ENCODE measurements at regions not wholly inside any gene's neighbourhood (a gene's known extent, or its start where the extent isn't known, plus 50 kb on each side); places are given as distances from the start of the nearest gene placed in this dataset.
A peak's percentile ranks its signal among the peaks of the same experiment; 100 is the strongest.

DNA sequence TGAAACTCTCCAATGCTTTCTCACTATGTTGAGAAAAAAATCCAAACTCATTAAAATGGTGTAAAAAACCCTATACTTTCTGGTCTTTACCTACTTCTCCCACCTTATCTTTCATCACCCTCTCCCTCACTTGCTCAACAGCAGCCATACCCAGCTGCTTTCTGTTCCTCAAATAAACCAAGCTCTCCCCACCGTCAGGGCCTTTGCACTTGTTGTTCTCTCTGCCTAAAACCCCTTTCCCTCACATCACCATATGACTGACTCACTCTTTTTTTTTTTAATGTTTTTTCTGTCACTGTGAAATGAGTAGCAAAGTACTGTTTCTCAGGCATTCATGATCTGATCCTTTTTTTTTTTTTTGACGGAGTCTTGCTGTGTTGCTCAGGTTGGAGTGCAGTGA is 122.3 kb upstream of the TMEM164 start (continued):
- TF ChIP-seq, protein P1, sequence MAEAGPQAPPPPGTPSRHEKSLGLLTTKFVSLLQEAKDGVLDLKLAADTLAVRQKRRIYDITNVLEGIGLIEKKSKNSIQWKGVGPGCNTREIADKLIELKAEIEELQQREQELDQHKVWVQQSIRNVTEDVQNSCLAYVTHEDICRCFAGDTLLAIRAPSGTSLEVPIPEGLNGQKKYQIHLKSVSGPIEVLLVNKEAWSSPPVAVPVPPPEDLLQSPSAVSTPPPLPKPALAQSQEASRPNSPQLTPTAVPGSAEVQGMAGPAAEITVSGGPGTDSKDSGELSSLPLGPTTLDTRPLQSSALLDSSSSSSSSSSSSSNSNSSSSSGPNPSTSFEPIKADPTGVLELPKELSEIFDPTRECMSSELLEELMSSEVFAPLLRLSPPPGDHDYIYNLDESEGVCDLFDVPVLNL (IDR thresholded peaks at IDR 0.05; ENCODE audit: low read depth, low read length), result no peak
- TF ChIP-seq NR2C1 (IDR thresholded peaks at IDR 0.05), result no peak
- no peak for TF ChIP-seq IRF4 (IDR thresholded peaks at IDR 0.05; ENCODE audit: low read depth, low read length)
- TF ChIP-seq, protein P2, sequence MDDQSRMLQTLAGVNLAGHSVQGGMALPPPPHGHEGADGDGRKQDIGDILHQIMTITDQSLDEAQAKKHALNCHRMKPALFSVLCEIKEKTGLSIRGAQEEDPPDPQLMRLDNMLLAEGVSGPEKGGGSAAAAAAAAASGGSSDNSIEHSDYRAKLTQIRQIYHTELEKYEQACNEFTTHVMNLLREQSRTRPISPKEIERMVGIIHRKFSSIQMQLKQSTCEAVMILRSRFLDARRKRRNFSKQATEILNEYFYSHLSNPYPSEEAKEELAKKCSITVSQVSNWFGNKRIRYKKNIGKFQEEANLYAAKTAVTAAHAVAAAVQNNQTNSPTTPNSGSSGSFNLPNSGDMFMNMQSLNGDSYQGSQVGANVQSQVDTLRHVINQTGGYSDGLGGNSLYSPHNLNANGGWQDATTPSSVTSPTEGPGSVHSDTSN (IDR thresholded peaks at IDR 0.05; ENCODE audit: insufficient replicate concordance, low read depth, low read length), result no peak
- no peak for TF ChIP-seq NR2C2 (IDR thresholded peaks at IDR 0.05; ENCODE audit: borderline replicate concordance, control insufficient read depth, insufficient read length, low read depth)
- TF ChIP-seq TCF3 (IDR thresholded peaks at IDR 0.05; ENCODE audit: borderline replicate concordance, insufficient read depth, low read depth, low read length), result no peak
- no peak for TF ChIP-seq SMAD1 (IDR thresholded peaks at IDR 0.05; ENCODE audit: low read depth, partially characterized antibody)
- TF ChIP-seq, protein P3, sequence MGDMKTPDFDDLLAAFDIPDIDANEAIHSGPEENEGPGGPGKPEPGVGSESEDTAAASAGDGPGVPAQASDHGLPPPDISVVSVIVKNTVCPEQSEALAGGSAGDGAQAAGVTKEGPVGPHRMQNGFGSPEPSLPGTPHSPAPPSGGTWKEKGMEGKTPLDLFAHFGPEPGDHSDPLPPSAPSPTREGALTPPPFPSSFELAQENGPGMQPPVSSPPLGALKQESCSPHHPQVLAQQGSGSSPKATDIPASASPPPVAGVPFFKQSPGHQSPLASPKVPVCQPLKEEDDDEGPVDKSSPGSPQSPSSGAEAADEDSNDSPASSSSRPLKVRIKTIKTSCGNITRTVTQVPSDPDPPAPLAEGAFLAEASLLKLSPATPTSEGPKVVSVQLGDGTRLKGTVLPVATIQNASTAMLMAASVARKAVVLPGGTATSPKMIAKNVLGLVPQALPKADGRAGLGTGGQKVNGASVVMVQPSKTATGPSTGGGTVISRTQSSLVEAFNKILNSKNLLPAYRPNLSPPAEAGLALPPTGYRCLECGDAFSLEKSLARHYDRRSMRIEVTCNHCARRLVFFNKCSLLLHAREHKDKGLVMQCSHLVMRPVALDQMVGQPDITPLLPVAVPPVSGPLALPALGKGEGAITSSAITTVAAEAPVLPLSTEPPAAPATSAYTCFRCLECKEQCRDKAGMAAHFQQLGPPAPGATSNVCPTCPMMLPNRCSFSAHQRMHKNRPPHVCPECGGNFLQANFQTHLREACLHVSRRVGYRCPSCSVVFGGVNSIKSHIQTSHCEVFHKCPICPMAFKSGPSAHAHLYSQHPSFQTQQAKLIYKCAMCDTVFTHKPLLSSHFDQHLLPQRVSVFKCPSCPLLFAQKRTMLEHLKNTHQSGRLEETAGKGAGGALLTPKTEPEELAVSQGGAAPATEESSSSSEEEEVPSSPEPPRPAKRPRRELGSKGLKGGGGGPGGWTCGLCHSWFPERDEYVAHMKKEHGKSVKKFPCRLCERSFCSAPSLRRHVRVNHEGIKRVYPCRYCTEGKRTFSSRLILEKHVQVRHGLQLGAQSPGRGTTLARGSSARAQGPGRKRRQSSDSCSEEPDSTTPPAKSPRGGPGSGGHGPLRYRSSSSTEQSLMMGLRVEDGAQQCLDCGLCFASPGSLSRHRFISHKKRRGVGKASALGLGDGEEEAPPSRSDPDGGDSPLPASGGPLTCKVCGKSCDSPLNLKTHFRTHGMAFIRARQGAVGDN (IDR thresholded peaks at IDR 0.05), result no peak
- TF ChIP-seq RUNX3 (IDR thresholded peaks at IDR 0.05; ENCODE audit: low read length), result peak; percentile 34; the same call in 1 of the 2 replicates
- TF ChIP-seq SPI1 (IDR thresholded peaks at IDR 0.05; ENCODE audit: borderline replicate concordance, insufficient read depth, low read depth, low read length), result peak; percentile 72; the same call in 1 of the 2 replicates
- no peak for TF ChIP-seq SUPT20H (IDR thresholded peaks at IDR 0.05; ENCODE audit: borderline replicate concordance, control insufficient read depth, low read depth, low read length)
- TF ChIP-seq, protein P4, sequence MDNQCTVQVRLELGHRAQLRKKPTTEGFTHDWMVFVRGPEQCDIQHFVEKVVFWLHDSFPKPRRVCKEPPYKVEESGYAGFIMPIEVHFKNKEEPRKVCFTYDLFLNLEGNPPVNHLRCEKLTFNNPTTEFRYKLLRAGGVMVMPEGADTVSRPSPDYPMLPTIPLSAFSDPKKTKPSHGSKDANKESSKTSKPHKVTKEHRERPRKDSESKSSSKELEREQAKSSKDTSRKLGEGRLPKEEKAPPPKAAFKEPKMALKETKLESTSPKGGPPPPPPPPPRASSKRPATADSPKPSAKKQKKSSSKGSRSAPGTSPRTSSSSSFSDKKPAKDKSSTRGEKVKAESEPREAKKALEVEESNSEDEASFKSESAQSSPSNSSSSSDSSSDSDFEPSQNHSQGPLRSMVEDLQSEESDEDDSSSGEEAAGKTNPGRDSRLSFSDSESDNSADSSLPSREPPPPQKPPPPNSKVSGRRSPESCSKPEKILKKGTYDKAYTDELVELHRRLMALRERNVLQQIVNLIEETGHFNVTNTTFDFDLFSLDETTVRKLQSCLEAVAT (IDR thresholded peaks at IDR 0.05), result 0 out of 2 replicates have a peak, but pooled peaks have one; percentile 47
- TF ChIP-seq, protein P5, sequence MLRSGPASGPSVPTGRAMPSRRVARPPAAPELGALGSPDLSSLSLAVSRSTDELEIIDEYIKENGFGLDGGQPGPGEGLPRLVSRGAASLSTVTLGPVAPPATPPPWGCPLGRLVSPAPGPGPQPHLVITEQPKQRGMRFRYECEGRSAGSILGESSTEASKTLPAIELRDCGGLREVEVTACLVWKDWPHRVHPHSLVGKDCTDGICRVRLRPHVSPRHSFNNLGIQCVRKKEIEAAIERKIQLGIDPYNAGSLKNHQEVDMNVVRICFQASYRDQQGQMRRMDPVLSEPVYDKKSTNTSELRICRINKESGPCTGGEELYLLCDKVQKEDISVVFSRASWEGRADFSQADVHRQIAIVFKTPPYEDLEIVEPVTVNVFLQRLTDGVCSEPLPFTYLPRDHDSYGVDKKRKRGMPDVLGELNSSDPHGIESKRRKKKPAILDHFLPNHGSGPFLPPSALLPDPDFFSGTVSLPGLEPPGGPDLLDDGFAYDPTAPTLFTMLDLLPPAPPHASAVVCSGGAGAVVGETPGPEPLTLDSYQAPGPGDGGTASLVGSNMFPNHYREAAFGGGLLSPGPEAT (IDR thresholded peaks at IDR 0.05; ENCODE audit: low read depth), result peak; percentile 68
- no peak for TF ChIP-seq TARDBP (IDR thresholded peaks at IDR 0.05; ENCODE audit: borderline replicate concordance)
- no peak for TF ChIP-seq MEF2B (IDR thresholded peaks at IDR 0.05; ENCODE audit: partially characterized antibody, poor library complexity, severe bottlenecking)
- TF ChIP-seq YBX1 (IDR thresholded peaks at IDR 0.05), result no peak
- no peak for TF ChIP-seq PML (IDR thresholded peaks at IDR 0.05; ENCODE audit: low read length)
- TF ChIP-seq CREB1 (IDR thresholded peaks at IDR 0.05; ENCODE audit: low read depth), result no peak
- TF ChIP-seq ZBED1 (IDR thresholded peaks at IDR 0.05; ENCODE audit: borderline replicate concordance), result no peak
- TF ChIP-seq ESRRA (IDR thresholded peaks at IDR 0.05; ENCODE audit: low read length), result no peak
- 0 out of 2 replicates have a peak, but pooled peaks have one; percentile 36 for TF ChIP-seq HDGF (IDR thresholded peaks at IDR 0.05)
- peak; percentile 91; the same call in 1 of the 2 replicates for TF ChIP-seq NBN (IDR thresholded peaks at IDR 0.05)
- TF ChIP-seq TCF7 (IDR thresholded peaks at IDR 0.05; ENCODE audit: borderline replicate concordance), result no peak
